HFFc6 (cell line): ENCODE measurements at regions not wholly inside any gene's neighbourhood (a gene's known extent, or its start where the extent isn't known, plus 50 kb on each side); places are given as distances from the start of the nearest gene placed in this dataset.
"Not testable (repeated sequence)": the region's sequence is repeated elsewhere in the genome, so short reads cannot be mapped to it uniquely, and the experiment has no call there.

Experiments used
- DNase-seq: peaks from one replicate; pipeline ENCODE4 v3.0.0-alpha.2; 2018
- H3K27ac Mint-ChIP-seq: 2 replicates; pipeline ENCODE4 v1.8.0; 2020; ENCODE audit warnings: mild to moderate bottlenecking, mixed read lengths
- H3K27me3 Mint-ChIP-seq: 2 replicates; pipeline ENCODE4 v1.8.0; 2021; ENCODE audit warnings: mild to moderate bottlenecking, moderate library complexity, mixed read lengths; ENCODE audit not compliant: insufficient read depth
- H3K36me3 Mint-ChIP-seq: 2 replicates; pipeline ENCODE4 v1.8.0; 2021; ENCODE audit warnings: low read depth, mixed read lengths
- H3K4me1 Mint-ChIP-seq: 2 replicates; pipeline ENCODE4 v1.8.0; 2020; ENCODE audit warnings: low read depth, mixed read lengths
- H3K4me3 Mint-ChIP-seq: 2 replicates; pipeline ENCODE4 v1.8.0; 2020; ENCODE audit warnings: mild to moderate bottlenecking, moderate library complexity, mixed read lengths
- H3K9me3 Mint-ChIP-seq: 2 replicates; pipeline ENCODE4 v1.8.0; 2020; ENCODE audit warnings: mild to moderate bottlenecking, mixed read lengths
- TF ChIP-seq, protein P1 (sequence below): fragments of 200-600 bp; sonication (generic); IDR thresholded peaks from 2 replicates; pipeline ENCODE4 v1.5.0; 2021; ENCODE audit warnings: antibody characterized with exemption, mild to moderate bottlenecking

DNA sequence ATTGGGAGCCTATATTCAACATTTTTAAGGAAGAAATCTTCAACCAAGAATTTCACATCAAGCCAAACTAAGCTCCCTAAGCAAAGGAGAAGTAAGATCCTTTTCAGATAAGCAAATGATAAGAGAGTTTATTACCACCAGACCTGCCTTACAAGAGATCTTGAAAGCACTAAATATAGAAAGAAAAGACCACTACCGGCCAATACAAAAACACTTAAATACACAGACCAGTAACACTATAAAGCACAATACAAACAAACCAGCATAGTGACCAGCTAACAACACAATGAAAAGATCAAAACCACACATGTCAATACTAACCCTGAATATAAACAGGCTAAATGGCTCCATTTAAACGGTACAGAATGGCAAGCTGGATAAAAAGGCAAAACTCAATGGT lies 165.4 kb downstream of the MRPL39 start:
- Mint-ChIP-seq H3K4me1 (no peaks in the 10 kb centered on the region), H3K36me3 (no peaks in the 10 kb centered on the region), H3K27me3 (peaks cover 9% of the 10 kb centered on the region; the same call in 1 of the 2 replicates), H3K4me3 (no peak overlapping the region), H3K9me3 (no peaks in the 10 kb centered on the region), H3K27ac (no peak overlapping the region)
- DNase-seq: no peak
- TF ChIP-seq, protein P1, sequence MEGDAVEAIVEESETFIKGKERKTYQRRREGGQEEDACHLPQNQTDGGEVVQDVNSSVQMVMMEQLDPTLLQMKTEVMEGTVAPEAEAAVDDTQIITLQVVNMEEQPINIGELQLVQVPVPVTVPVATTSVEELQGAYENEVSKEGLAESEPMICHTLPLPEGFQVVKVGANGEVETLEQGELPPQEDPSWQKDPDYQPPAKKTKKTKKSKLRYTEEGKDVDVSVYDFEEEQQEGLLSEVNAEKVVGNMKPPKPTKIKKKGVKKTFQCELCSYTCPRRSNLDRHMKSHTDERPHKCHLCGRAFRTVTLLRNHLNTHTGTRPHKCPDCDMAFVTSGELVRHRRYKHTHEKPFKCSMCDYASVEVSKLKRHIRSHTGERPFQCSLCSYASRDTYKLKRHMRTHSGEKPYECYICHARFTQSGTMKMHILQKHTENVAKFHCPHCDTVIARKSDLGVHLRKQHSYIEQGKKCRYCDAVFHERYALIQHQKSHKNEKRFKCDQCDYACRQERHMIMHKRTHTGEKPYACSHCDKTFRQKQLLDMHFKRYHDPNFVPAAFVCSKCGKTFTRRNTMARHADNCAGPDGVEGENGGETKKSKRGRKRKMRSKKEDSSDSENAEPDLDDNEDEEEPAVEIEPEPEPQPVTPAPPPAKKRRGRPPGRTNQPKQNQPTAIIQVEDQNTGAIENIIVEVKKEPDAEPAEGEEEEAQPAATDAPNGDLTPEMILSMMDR: no peak

DNA sequence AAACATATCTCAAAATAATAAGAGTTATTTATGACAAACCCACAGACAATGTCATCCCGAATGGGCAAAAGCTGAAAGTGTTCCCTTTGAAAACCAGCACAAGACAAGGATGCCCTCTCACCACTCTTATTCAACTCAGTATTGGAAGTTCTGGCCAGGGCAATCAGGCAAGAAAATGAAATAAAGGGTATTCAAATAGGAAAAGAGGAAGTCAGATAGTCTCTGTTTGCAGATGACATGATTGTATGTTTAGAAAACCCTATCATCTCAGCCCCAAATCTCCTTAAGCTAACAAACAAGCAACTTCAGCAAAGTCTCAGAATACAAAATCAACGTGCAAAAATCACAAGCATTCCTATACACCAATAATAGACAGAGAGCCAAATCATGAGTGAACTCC lies 169.8 kb downstream of the MRPL39 start:
- H3K9me3 Mint-ChIP-seq, H3K4me3 Mint-ChIP-seq, H3K27ac Mint-ChIP-seq, H3K36me3 Mint-ChIP-seq, H3K4me1 Mint-ChIP-seq, DNase-seq: not testable (repeated sequence)
- H3K27me3 Mint-ChIP-seq: peaks cover 20% of the 10 kb centered on the region

DNA sequence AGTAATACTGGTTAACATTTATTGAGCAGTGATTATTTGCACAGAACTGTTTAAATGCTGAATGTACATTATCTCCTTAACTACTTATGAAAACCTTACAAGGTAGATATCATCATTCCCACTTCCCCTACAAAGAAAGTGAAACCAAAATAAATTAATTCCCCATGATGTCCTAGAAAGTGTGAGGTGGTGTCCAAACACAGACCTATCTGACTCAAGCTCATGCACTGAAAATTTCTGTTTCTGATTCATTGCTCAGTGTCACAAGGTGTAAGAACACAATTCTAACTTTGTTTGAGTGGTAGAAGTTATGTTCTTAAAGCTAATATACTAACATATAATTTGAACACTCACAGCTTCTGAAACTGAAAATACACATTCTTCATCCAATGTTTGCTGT lies 178.7 kb downstream of the MRPL39 start:
- Mint-ChIP-seq H3K4me3 (no peak overlapping the region), H3K27ac (no peak overlapping the region), H3K9me3 (no peaks in the 10 kb centered on the region), H3K36me3 (no peaks in the 10 kb centered on the region), H3K27me3 (peaks cover 18% of the 10 kb centered on the region), H3K4me1 (peaks cover 11% of the 10 kb centered on the region)
- no peak for DNase-seq
- TF ChIP-seq, protein P1: no peak

DNA sequence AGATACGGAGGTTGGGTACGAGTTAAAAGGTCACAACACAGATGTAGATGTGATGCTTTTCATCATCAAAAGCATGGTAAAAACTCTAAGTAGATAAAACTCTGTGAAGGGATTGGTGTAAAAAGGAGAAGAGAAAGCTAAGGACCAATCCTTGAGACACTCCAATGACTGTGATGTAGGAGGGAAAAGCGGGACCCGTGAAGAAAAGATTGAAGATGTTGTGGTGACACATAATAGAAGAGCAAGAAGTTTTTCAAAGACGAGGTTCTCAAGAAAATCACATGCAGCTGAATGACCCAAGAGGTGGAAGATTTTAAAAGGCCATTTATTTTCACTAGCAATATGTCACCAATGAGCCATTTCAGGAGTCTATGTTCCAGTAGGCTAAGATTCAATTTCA lies 179.5 kb downstream of the MRPL39 start:
- Mint-ChIP-seq H3K27me3 (peaks cover 18% of the 10 kb centered on the region), H3K4me3 (no peak overlapping the region), H3K36me3 (no peaks in the 10 kb centered on the region), H3K9me3 (no peaks in the 10 kb centered on the region), H3K27ac (no peak overlapping the region), H3K4me1 (peaks cover 11% of the 10 kb centered on the region)
- TF ChIP-seq, protein P1: no peak
- no peak for DNase-seq

DNA sequence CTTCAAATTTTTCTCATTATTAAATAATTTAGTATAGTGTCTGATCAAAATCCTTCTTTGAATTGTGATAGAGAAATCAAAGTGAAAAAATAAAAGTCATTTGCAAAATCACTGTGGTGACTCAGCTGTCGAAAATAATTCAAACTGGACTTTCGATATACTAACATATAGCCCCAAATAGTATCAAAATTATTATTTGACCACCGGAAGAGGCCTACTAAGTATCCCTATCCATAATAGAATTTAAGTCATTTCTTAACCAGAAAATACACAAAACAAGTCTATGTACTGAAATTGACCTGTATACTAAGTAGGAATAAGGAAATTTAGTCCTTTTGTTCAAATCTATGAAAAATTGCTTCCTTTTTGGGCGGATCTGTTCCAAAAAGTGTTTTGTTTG lies 180.7 kb downstream of the MRPL39 start:
- TF ChIP-seq, protein P1: no peak
- Mint-ChIP-seq H3K4me3 (no peak overlapping the region), H3K9me3 (no peaks in the 10 kb centered on the region), H3K36me3 (no peaks in the 10 kb centered on the region), H3K27me3 (peaks cover 18% of the 10 kb centered on the region), H3K4me1 (peaks cover 13% of the 10 kb centered on the region), H3K27ac (no peak overlapping the region)
- no peak for DNase-seq

DNA sequence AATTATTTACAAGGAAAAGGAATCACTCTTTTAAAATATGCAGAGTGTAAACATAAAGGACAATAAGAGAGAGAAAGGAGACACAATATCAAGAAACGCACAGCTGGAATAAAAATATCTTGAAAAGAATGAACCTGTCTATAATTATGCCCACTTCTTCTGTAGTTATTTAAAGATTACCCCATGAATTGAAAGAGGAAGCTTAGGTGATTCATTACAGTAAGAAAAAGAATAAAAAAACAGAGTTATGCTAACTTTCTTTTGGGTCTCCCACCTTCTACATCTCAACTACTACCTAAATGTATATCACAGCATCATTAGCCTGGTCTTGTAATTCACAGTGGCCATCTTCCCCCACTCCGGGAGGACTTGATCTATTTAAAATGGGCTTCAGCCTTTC lies 182.1 kb downstream of the MRPL39 start:
- no peaks in the 10 kb centered on the region for H3K36me3 Mint-ChIP-seq
- no peak overlapping the region for H3K4me3 Mint-ChIP-seq
- no peak overlapping the region for H3K27ac Mint-ChIP-seq
- TF ChIP-seq, protein P1: no peak
- no peaks in the 10 kb centered on the region for H3K9me3 Mint-ChIP-seq
- H3K4me1 Mint-ChIP-seq: peaks cover 17% of the 10 kb centered on the region
- DNase-seq: no peak
- peaks cover 18% of the 10 kb centered on the region for H3K27me3 Mint-ChIP-seq
